ENCODE measurements at regions not wholly inside any gene's neighbourhood (a gene's known extent, or its start where the extent isn't known, plus 50 kb on each side); places are given as distances from the start of the nearest gene placed in this dataset.

- peaks cover 0 to 3% of the 10 kb centered on the region in 2 donors for H3K27me3 Mint-ChIP-seq
- ChIA-PET POLR2A (ENCODE audit: partially characterized antibody) (no interaction called here), CTCF (ENCODE audit: partially characterized antibody) (no interaction called here)
- H3K4me3 Mint-ChIP-seq: no peak overlapping the region
- intact Hi-C loops (cut with micrococcal nuclease): no loop called here
- no peaks in the 10 kb centered on the region for H3K4me1 ChIP-seq (ENCODE audit: insufficient read depth, low read length)
- no peak overlapping the region for H3K27ac Mint-ChIP-seq
- no peak for DNase-seq
- no peaks in the 10 kb centered on the region for H3K9me3 ChIP-seq (ENCODE audit: control insufficient read depth in 1 of 2, low read length in 2 of 2)
- no peaks in the 10 kb centered on the region for H3K27me3 ChIP-seq (ENCODE audit: insufficient read depth, low read length)
- H3K27ac ChIP-seq (ENCODE audit: low read depth, low read length): no peak overlapping the region
- no peaks in the 10 kb centered on the region for H3K36me3 Mint-ChIP-seq
- H3K36me3 ChIP-seq (ENCODE audit: insufficient read depth, low read length): no peaks in the 10 kb centered on the region
- no peak overlapping the region for H3K4me3 ChIP-seq (ENCODE audit: low read length in 2 of 2)
- no peaks in the 10 kb centered on the region for H3K4me1 Mint-ChIP-seq
- H3K9me3 Mint-ChIP-seq: peaks cover 0 to 2% (median 0%) of the 10 kb centered on the region in 8 donors
Measured at GRCh38 chr3:152733584-152734119, 101.3 kb upstream of the P2RY1 start.

- Mint-ChIP-seq H3K36me3 (no peaks in the 10 kb centered on the region), H3K4me3 (no peak overlapping the region), H3K27me3 (no peaks in the 10 kb centered on the region), H3K4me1 (no peaks in the 10 kb centered on the region), H3K27ac (no peak overlapping the region), H3K9me3 (no peaks in the 10 kb centered on the region)
- Histone ChIP-seq H3K27ac (ENCODE audit: low read depth, low read length) (no peak overlapping the region), H3K4me1 (ENCODE audit: insufficient read depth, low read length) (no peaks in the 10 kb centered on the region), H3K27me3 (ENCODE audit: insufficient read depth, low read length) (no peaks in the 10 kb centered on the region), H3K9me3 (ENCODE audit: control insufficient read depth in 1 of 2, low read length in 2 of 2) (no peaks in the 10 kb centered on the region), H3K36me3 (ENCODE audit: insufficient read depth, low read length) (no peaks in the 10 kb centered on the region), H3K4me3 (ENCODE audit: low read length in 2 of 2) (no peak overlapping the region)
- CTCF ChIA-PET (ENCODE audit: partially characterized antibody): no interaction called here
- intact Hi-C loops (cut with micrococcal nuclease): no loop called here
- DNase-seq: no peak
- POLR2A ChIA-PET (ENCODE audit: partially characterized antibody): no interaction called here
Measured at GRCh38 chr3:152737021-152737908, 97.7 kb upstream of the P2RY1 start.

GRCh38 chr3:152738656-152739055, 96.3 kb upstream of the P2RY1 start:
- no peaks in the 10 kb centered on the region for H3K36me3 ChIP-seq (ENCODE audit: insufficient read depth, low read length)
- no peak overlapping the region for H3K4me3 Mint-ChIP-seq
- no peak overlapping the region for H3K27ac ChIP-seq (ENCODE audit: low read depth, low read length)
- H3K9me3 Mint-ChIP-seq: peaks cover 0 to 2% (median 0%) of the 10 kb centered on the region in 8 donors
- H3K4me1 Mint-ChIP-seq: no peaks in the 10 kb centered on the region
- POLR2A ChIA-PET (ENCODE audit: partially characterized antibody): no interaction called here
- no peak overlapping the region for H3K27ac Mint-ChIP-seq
- no peaks in the 10 kb centered on the region for H3K36me3 Mint-ChIP-seq
- intact Hi-C loops (cut with micrococcal nuclease): no loop called here
- no peak overlapping the region for H3K4me3 ChIP-seq (ENCODE audit: low read length in 2 of 2)
- CTCF ChIA-PET (ENCODE audit: partially characterized antibody): no interaction called here
- no peak for DNase-seq
- no peaks in the 10 kb centered on the region for H3K4me1 ChIP-seq (ENCODE audit: insufficient read depth, low read length)
- H3K27me3 Mint-ChIP-seq: no peaks in the 10 kb centered on the region
- H3K9me3 ChIP-seq (ENCODE audit: control insufficient read depth in 1 of 2, low read length in 2 of 2): no peaks in the 10 kb centered on the region
- no peaks in the 10 kb centered on the region for H3K27me3 ChIP-seq (ENCODE audit: insufficient read depth, low read length)

GRCh38 chr3:152742368-152743347, 92.3 kb upstream of the P2RY1 start:
- no peak overlapping the region for H3K4me3 ChIP-seq (ENCODE audit: low read length in 2 of 2)
- ChIA-PET CTCF (ENCODE audit: partially characterized antibody) (no interaction called here), POLR2A (ENCODE audit: partially characterized antibody) (no interaction called here)
- H3K36me3 ChIP-seq (ENCODE audit: insufficient read depth, low read length): no peaks in the 10 kb centered on the region
- DNase-seq: no peak
- no peaks in the 10 kb centered on the region for H3K27me3 ChIP-seq (ENCODE audit: insufficient read depth, low read length)
- Mint-ChIP-seq H3K27me3 (no peaks in the 10 kb centered on the region), H3K4me1 (no peaks in the 10 kb centered on the region), H3K27ac (no peak overlapping the region), H3K9me3 (peaks cover 0 to 10% (median 0%) of the 10 kb centered on the region in 8 donors), H3K4me3 (no peak overlapping the region), H3K36me3 (no peaks in the 10 kb centered on the region)
- H3K4me1 ChIP-seq (ENCODE audit: insufficient read depth, low read length): no peaks in the 10 kb centered on the region
- no peaks in the 10 kb centered on the region for H3K9me3 ChIP-seq (ENCODE audit: control insufficient read depth in 1 of 2, low read length in 2 of 2)
- H3K27ac ChIP-seq (ENCODE audit: low read depth, low read length): no peak overlapping the region
- intact Hi-C loops (cut with micrococcal nuclease): no loop called here

GRCh38 chr3:152745646-152746045, 89.3 kb upstream of the P2RY1 start:
- no peak overlapping the region for H3K4me3 ChIP-seq (ENCODE audit: low read length in 2 of 2)
- no peak for DNase-seq
- no peaks in the 10 kb centered on the region for H3K4me1 Mint-ChIP-seq
- no peak overlapping the region for H3K27ac ChIP-seq (ENCODE audit: low read depth, low read length)
- peaks cover 0 to 21% (median 9%) of the 10 kb centered on the region in 8 donors for H3K9me3 Mint-ChIP-seq
- ChIA-PET CTCF (ENCODE audit: partially characterized antibody) (no interaction called here), POLR2A (ENCODE audit: partially characterized antibody) (no interaction called here)
- peaks cover 0 to 1% of the 10 kb centered on the region in 2 donors for H3K27me3 Mint-ChIP-seq
- no peaks in the 10 kb centered on the region for H3K4me1 ChIP-seq (ENCODE audit: insufficient read depth, low read length)
- no peaks in the 10 kb centered on the region for H3K36me3 Mint-ChIP-seq
- no peak overlapping the region for H3K4me3 Mint-ChIP-seq
- no peaks in the 10 kb centered on the region for H3K27me3 ChIP-seq (ENCODE audit: insufficient read depth, low read length)
- intact Hi-C loops (cut with micrococcal nuclease): no loop called here
- H3K9me3 ChIP-seq (ENCODE audit: control insufficient read depth in 1 of 2, low read length in 2 of 2): no peaks in the 10 kb centered on the region
- H3K27ac Mint-ChIP-seq: no peak overlapping the region
- no peaks in the 10 kb centered on the region for H3K36me3 ChIP-seq (ENCODE audit: insufficient read depth, low read length)

- POLR2A ChIA-PET (ENCODE audit: partially characterized antibody): no interaction called here
- Histone ChIP-seq H3K9me3 (ENCODE audit: control insufficient read depth in 1 of 2, low read length in 2 of 2) (no peaks in the 10 kb centered on the region), H3K4me3 (ENCODE audit: low read length in 2 of 2) (no peak overlapping the region), H3K27ac (ENCODE audit: low read depth, low read length) (no peak overlapping the region), H3K36me3 (ENCODE audit: insufficient read depth, low read length) (no peaks in the 10 kb centered on the region), H3K27me3 (ENCODE audit: insufficient read depth, low read length) (no peaks in the 10 kb centered on the region), H3K4me1 (ENCODE audit: insufficient read depth, low read length) (no peaks in the 10 kb centered on the region)
- H3K9me3 Mint-ChIP-seq: peaks cover 0 to 8% (median 7%) of the 10 kb centered on the region in 8 donors
- CTCF ChIA-PET (ENCODE audit: partially characterized antibody): no interaction called here
- H3K4me3 Mint-ChIP-seq: no peak overlapping the region
- intact Hi-C loops (cut with micrococcal nuclease): no loop called here
- DNase-seq: no peak
- H3K4me1 Mint-ChIP-seq: no peaks in the 10 kb centered on the region
- no peak overlapping the region for H3K27ac Mint-ChIP-seq
- no peaks in the 10 kb centered on the region for H3K36me3 Mint-ChIP-seq
- H3K27me3 Mint-ChIP-seq: peaks cover 0 to 1% of the 10 kb centered on the region in 2 donors
Measured at GRCh38 chr3:152754303-152754702, 80.6 kb upstream of the P2RY1 start.

GRCh38 chr3:152756807-152757206, 78.1 kb upstream of the P2RY1 start:
- CTCF ChIA-PET (ENCODE audit: partially characterized antibody): no interaction called here
- Histone ChIP-seq H3K4me1 (ENCODE audit: insufficient read depth, low read length) (no peaks in the 10 kb centered on the region), H3K27ac (ENCODE audit: low read depth, low read length) (no peak overlapping the region), H3K4me3 (ENCODE audit: low read length in 2 of 2) (no peak overlapping the region), H3K9me3 (ENCODE audit: control insufficient read depth in 1 of 2, low read length in 2 of 2) (no peaks in the 10 kb centered on the region), H3K36me3 (ENCODE audit: insufficient read depth, low read length) (no peaks in the 10 kb centered on the region), H3K27me3 (ENCODE audit: insufficient read depth, low read length) (no peaks in the 10 kb centered on the region)
- no peak overlapping the region for H3K27ac Mint-ChIP-seq
- no peak overlapping the region for H3K4me3 Mint-ChIP-seq
- POLR2A ChIA-PET (ENCODE audit: partially characterized antibody): no interaction called here
- intact Hi-C loops (cut with micrococcal nuclease): no loop called here
- no peaks in the 10 kb centered on the region for H3K4me1 Mint-ChIP-seq
- no peaks in the 10 kb centered on the region for H3K27me3 Mint-ChIP-seq
- no peaks in the 10 kb centered on the region for H3K36me3 Mint-ChIP-seq
- no peak for DNase-seq
- peaks cover 0 to 5% (median 0%) of the 10 kb centered on the region in 8 donors for H3K9me3 Mint-ChIP-seq

Data from CD4-positive, alpha-beta memory T cell (primary cell).